IMR-90 (cell line): ENCODE measurements at regions not wholly inside any gene's neighbourhood (a gene's known extent, or its start where the extent isn't known, plus 50 kb on each side); places are given as distances from the start of the nearest gene placed in this dataset.

ENCODE experiments used
- ATAC-seq: fragments of 200-7000 bp; cut with Tn5 transposase; 2 replicates; pipeline ENCODE4 v1.9.1; 2020; ENCODE audit warnings: low read depth, mild to moderate bottlenecking, moderate library complexity
- BruUV-seq: library from RNA; stranded (reverse); fragments of 400-500 nt; replicated peaks from 2 replicates; lab custom pipeline; 2021; lab: Mats Ljungman, UMichigan
- CTCF ChIA-PET: fragments of 300-600 bp; formaldehyde crosslinking; extraction: SDS; loops from one replicate; lab custom pipeline; 2021; ENCODE audit warnings: antibody characterized with exemption; lab: Yijun Ruan, JAX
- POLR2A ChIA-PET: fragments of 300-600 bp; sonication (Branson Sonifier 250); formaldehyde crosslinking; loops from one replicate; lab custom pipeline; 2022; ENCODE audit warnings: antibody characterized with exemption; ENCODE audit not compliant: unreplicated experiment; lab: Charles Lee
- DNase-seq: peaks from one replicate; pipeline ENCODE4 v3.0.0; 2013
- H2AFZ ChIP-seq: replicated peaks from 2 replicates; pipeline ENCODE3; 2013; ENCODE audit warnings: low read length, mild to moderate bottlenecking; ENCODE audit not compliant: poor library complexity
- H2AK5ac ChIP-seq: 2 replicates; pipeline ENCODE4 v1.6.1; 2013; ENCODE audit warnings: low read depth, low read length, inconsistent platforms
- H2AK9ac ChIP-seq: replicated peaks from 2 replicates; pipeline ENCODE3; 2013; ENCODE audit warnings: mild to moderate bottlenecking, low read depth, low read length, moderate library complexity; ENCODE audit not compliant: poor library complexity
- H2BK120ac ChIP-seq: 2 replicates; pipeline ENCODE4 v1.6.1; 2013; ENCODE audit warnings: low read depth, low read length, inconsistent platforms
- H2BK15ac ChIP-seq: 3 replicates; pipeline ENCODE4 v1.6.1; 2013; ENCODE audit warnings: low read depth, low read length, inconsistent platforms
- H2BK20ac ChIP-seq: 2 replicates; pipeline ENCODE4 v1.6.1; 2013; ENCODE audit warnings: low read depth, mild to moderate bottlenecking, inconsistent platforms, low read length, moderate library complexity
- H2BK5ac ChIP-seq: 2 replicates; pipeline ENCODE4 v1.6.1; 2013; ENCODE audit warnings: mild to moderate bottlenecking, low read depth, low read length, inconsistent platforms; ENCODE audit not compliant: poor library complexity, severe bottlenecking
- H3K14ac ChIP-seq: replicated peaks from 2 replicates; pipeline ENCODE4 v1.6.1; 2013; ENCODE audit warnings: low read depth, low read length, inconsistent platforms
- H3K18ac ChIP-seq: 2 replicates; pipeline ENCODE4 v1.6.1; 2013; ENCODE audit warnings: low read depth, low read length, control low read depth
- H3K23ac ChIP-seq: 2 replicates; pipeline ENCODE4 v1.6.1; 2013; ENCODE audit warnings: low read depth, low read length, inconsistent platforms
- H3K27ac ChIP-seq: 2 replicates; pipeline ENCODE4 v1.5.1; 2013; ENCODE audit warnings: mild to moderate bottlenecking, control low read depth, low read length; ENCODE audit not compliant: insufficient read depth
- H3K27me3 ChIP-seq: 2 replicates; pipeline ENCODE4 v1.6.1; 2013; ENCODE audit warnings: low read length; ENCODE audit not compliant: control insufficient read depth, insufficient read depth
- H3K36me3 ChIP-seq: 2 replicates; pipeline ENCODE4 v1.6.1; 2013; ENCODE audit warnings: low read length, mixed read lengths; ENCODE audit not compliant: control insufficient read depth, insufficient read depth
- H3K4ac ChIP-seq: 2 replicates; pipeline ENCODE4 v1.6.1; 2013; ENCODE audit warnings: low read depth, low read length, inconsistent platforms
- H3K4me1 ChIP-seq: 2 replicates; pipeline ENCODE4 v1.6.1; 2013; ENCODE audit warnings: low read length, mixed read lengths; ENCODE audit not compliant: control insufficient read depth, insufficient read depth
- H3K4me2 ChIP-seq: 2 replicates; pipeline ENCODE4 v1.6.1; 2013; ENCODE audit warnings: low read depth, mild to moderate bottlenecking, control low read depth, low read length, moderate library complexity
- H3K4me3 ChIP-seq: 2 replicates; pipeline ENCODE4 v1.5.1; 2013; ENCODE audit warnings: low read depth, mild to moderate bottlenecking, control low read depth, low read length, moderate library complexity; ENCODE audit not compliant: insufficient read depth
- H3K56ac ChIP-seq: 2 replicates; pipeline ENCODE4 v1.6.1; 2013; ENCODE audit warnings: low read length, inconsistent platforms; ENCODE audit not compliant: insufficient read depth; ENCODE audit errors: extremely low read depth
- H3K79me1 ChIP-seq, 2 experiments: 2 replicates each; pipeline ENCODE4 v1.6.1; 2013; ENCODE audit warnings: low read length in 2 of 2, inconsistent platforms in 1 of 2, low read depth in 1 of 2
- H3K9ac ChIP-seq: 2 replicates; pipeline ENCODE4 v1.6.1; 2013; ENCODE audit warnings: low read depth, low read length, control low read depth
- H3K9me1 ChIP-seq: 2 replicates; pipeline ENCODE4 v1.6.1; 2013; ENCODE audit warnings: low read length, inconsistent platforms; ENCODE audit not compliant: insufficient read depth
- H3K9me3 ChIP-seq: 2 replicates; pipeline ENCODE4 v1.6.1; 2013; ENCODE audit warnings: low read length; ENCODE audit not compliant: control insufficient read depth, insufficient read depth
- H4K20me1 ChIP-seq: 2 replicates; pipeline ENCODE4 v1.6.1; 2013; ENCODE audit warnings: low read length, inconsistent platforms; ENCODE audit not compliant: insufficient read depth
- H4K5ac ChIP-seq: 2 replicates; pipeline ENCODE4 v1.6.1; 2013; ENCODE audit warnings: mild to moderate bottlenecking, low read depth, low read length, control low read depth
- H4K8ac ChIP-seq, 2 experiments: 2 replicates each; pipeline ENCODE4 v1.6.1; 2013; ENCODE audit warnings: low read depth in 2 of 2, low read length in 2 of 2, control low read depth in 1 of 2, inconsistent platforms in 1 of 2
- H4K91ac ChIP-seq: 2 replicates; pipeline ENCODE4 v1.6.1; 2013; ENCODE audit warnings: low read depth, low read length, inconsistent platforms; ENCODE audit not compliant: insufficient read depth
- CHD1 ChIP-seq: IDR thresholded peaks from 2 replicates; pipeline ENCODE4 v1.6.1; 2012; ENCODE audit warnings: low read depth, low read length, improper control_type of control experiment
- MAFK ChIP-seq: IDR thresholded peaks from 2 replicates; pipeline ENCODE4 v1.6.1; 2012; ENCODE audit warnings: low read depth, low read length, improper control_type of control experiment
- MXI1 ChIP-seq: IDR thresholded peaks from 2 replicates; pipeline ENCODE4 v1.6.1; 2012; ENCODE audit warnings: low read depth, mild to moderate bottlenecking, low read length, moderate library complexity, borderline replicate concordance
- NFE2L2 ChIP-seq: fragments of 150-350 bp; IDR thresholded peaks from 2 replicates; pipeline ENCODE4 v1.6.1; 2016; ENCODE audit warnings: low read depth, mild to moderate bottlenecking, low read length
- POLR2A ChIP-seq: IDR thresholded peaks from 2 replicates; pipeline ENCODE4 v1.6.1; 2012; ENCODE audit warnings: mild to moderate bottlenecking, low read depth, low read length
- RAD21 ChIP-seq: IDR thresholded peaks from 2 replicates; pipeline ENCODE4 v1.6.1; 2012; ENCODE audit warnings: low read length, improper control_type of control experiment
- RCOR1 ChIP-seq: IDR thresholded peaks from 2 replicates; pipeline ENCODE4 v1.6.1; 2012; ENCODE audit warnings: mild to moderate bottlenecking, low read length, improper control_type of control experiment; ENCODE audit not compliant: insufficient replicate concordance
- RFX5 ChIP-seq: IDR thresholded peaks from 2 replicates; pipeline ENCODE4 v1.8.0; 2012; ENCODE audit warnings: low read depth, mild to moderate bottlenecking, low read length, moderate library complexity
- WGBS, 2 experiments: methylation state at CpG; one replicate each; pipeline versions ENCODE4 v1.1.5 to v1.1.7; 2013; ENCODE audit warnings: missing lambda C conversion rate in 2 of 2; ENCODE audit not compliant: insufficient read length in 1 of 2; ENCODE audit errors: extremely low coverage in 2 of 2; 5-methylcytosine and 5-hydroxymethylcytosine counted together
- dilution Hi-C: fragments of 300-500 bp; cut with HindIII; formaldehyde crosslinking; loops from one replicate; pipeline ENCODE4 v1.14.3; 2018; ENCODE audit warnings: low sequenced_read_pairs; ENCODE audit not compliant: unreplicated experiment
- in situ Hi-C: fragments of 300-500 bp; cut with MboI; formaldehyde crosslinking; loops from 3 replicates; pipeline ENCODE4 v1.14.3; 2019; ENCODE audit warnings: low sequenced_read_pairs, inconsistent platforms, mixed read lengths
- intact Hi-C: fragments of 100-400 bp; cut with micrococcal nuclease; formaldehyde crosslinking; loops from 2 replicates; pipeline ENCODE4 v1.10.0; 2022
- TF ChIP-seq, protein P1 (sequence below): conservative IDR thresholded peaks from 2 replicates; pipeline ENCODE4 v1.5.1; 2012; ENCODE audit warnings: mild to moderate bottlenecking, low read depth, low read length, improper control_type of control experiment

DNA sequence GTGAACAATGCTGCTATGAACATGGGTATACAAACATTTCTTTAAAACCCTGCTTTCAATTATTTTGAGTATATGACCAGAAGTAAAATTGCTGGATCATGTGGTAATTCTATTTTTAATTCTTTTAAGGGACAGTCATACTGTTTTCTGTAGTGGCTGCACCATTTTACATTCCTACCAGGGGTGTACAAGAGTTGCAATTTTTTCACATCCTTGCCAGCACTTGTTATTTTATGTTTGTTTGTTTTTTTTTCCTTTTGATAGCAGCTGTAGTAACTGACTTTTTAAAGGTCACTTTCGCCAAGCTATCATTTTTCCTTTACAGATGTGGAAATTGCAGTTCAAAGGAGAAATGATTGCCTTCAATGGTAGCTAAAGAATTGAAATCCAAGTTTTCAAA is 99.5 kb downstream of the GPR85 start:
- ChIA-PET CTCF (no interaction called here), POLR2A (no interaction called here)
- no peaks in the 10 kb centered on the region for H3K79me1 ChIP-seq
- intact Hi-C loops, result loop anchor here (5.0 to 10.0 kb wide), 3 partner anchors 45 to 212 kb away; partner anchors contain the start of gene TMEM168
- no peaks in the 10 kb centered on the region for H3K36me3 ChIP-seq
- peak overlapping the region in 1 of 2 experiments; percentile 26; a peak in 1 of 4 replicates for H4K8ac ChIP-seq
- no peak overlapping the region for H3K56ac ChIP-seq
- WGBS, 2 experiments, result no CpG with 5 or more reads among the region's 1 CpG
- peaks cover 7% of the 10 kb centered on the region; the same call in 1 of the 2 replicates for H3K4me1 ChIP-seq
- H4K20me1 ChIP-seq, result 0 out of 2 replicates have a peak, but pooled peaks cover 3% of the 10 kb centered on the region
- DNase-seq (no peak), ATAC-seq (no peak)
- H4K5ac ChIP-seq, result peak overlapping the region; percentile 38; the same call in 1 of the 2 replicates
- H4K91ac ChIP-seq, result no peak overlapping the region
- H3K9me3 ChIP-seq, result peaks cover 3% of the 10 kb centered on the region; the same call in 1 of the 2 replicates
- H2BK20ac ChIP-seq, result no peak overlapping the region; the same call in 1 of the 2 replicates
- H2BK15ac ChIP-seq, result no peak overlapping the region
- no peak overlapping the region; the same call in 1 of the 2 replicates for H3K23ac ChIP-seq
- peak overlapping the region; percentile 42; the same call in 1 of the 2 replicates for H2BK120ac ChIP-seq
- peak overlapping the region; percentile 76; the same call in 1 of the 2 replicates for H3K18ac ChIP-seq
- H2BK5ac ChIP-seq, result peak overlapping the region; percentile 99
- H2AFZ ChIP-seq, result no peak overlapping the region
- H3K4me2 ChIP-seq, result no peak overlapping the region; the same call in 1 of the 2 replicates
- no peak overlapping the region for H2AK9ac ChIP-seq
- dilution Hi-C loops, result no loop called here
- no peak overlapping the region for H2AK5ac ChIP-seq
- no peaks in the 10 kb centered on the region for H3K27me3 ChIP-seq
- H3K4me3 ChIP-seq, result no peak overlapping the region
- in situ Hi-C loops, result no loop called here
- H3K9me1 ChIP-seq, result no peaks in the 10 kb centered on the region
- H3K9ac ChIP-seq, result no peak overlapping the region
- peak overlapping the region; percentile 38; the same call in 1 of the 2 replicates for H3K14ac ChIP-seq
- TF ChIP-seq MAFK (no peak), NFE2L2 (no peak), RCOR1 (no peak), POLR2A (no peak), RFX5 (no peak), CHD1 (no peak), MXI1 (no peak), RAD21 (no peak)
- TF ChIP-seq, protein P1, sequence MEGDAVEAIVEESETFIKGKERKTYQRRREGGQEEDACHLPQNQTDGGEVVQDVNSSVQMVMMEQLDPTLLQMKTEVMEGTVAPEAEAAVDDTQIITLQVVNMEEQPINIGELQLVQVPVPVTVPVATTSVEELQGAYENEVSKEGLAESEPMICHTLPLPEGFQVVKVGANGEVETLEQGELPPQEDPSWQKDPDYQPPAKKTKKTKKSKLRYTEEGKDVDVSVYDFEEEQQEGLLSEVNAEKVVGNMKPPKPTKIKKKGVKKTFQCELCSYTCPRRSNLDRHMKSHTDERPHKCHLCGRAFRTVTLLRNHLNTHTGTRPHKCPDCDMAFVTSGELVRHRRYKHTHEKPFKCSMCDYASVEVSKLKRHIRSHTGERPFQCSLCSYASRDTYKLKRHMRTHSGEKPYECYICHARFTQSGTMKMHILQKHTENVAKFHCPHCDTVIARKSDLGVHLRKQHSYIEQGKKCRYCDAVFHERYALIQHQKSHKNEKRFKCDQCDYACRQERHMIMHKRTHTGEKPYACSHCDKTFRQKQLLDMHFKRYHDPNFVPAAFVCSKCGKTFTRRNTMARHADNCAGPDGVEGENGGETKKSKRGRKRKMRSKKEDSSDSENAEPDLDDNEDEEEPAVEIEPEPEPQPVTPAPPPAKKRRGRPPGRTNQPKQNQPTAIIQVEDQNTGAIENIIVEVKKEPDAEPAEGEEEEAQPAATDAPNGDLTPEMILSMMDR, result no peak
- H3K27ac ChIP-seq, result no peak overlapping the region
- no TSS peak for BruUV-seq
- peak overlapping the region; percentile 28; the same call in 1 of the 2 replicates for H3K4ac ChIP-seq
